DND-41 (cell line): ENCODE measurements at regions not wholly inside any gene's neighbourhood (a gene's known extent, or its start where the extent isn't known, plus 50 kb on each side); places are given as distances from the start of the nearest gene placed in this dataset.

Experiments
- ATAC-seq: fragments of 200-7000 bp; cut with Tn5 transposase; 3 replicates; pipeline ENCODE4 v1.9.1; 2021; ENCODE audit warnings: low read depth; ENCODE audit not compliant: insufficient read depth
- DNase-seq: peaks from one replicate; pipeline ENCODE4 v3.0.0-alpha.2; 2020
- H2AFZ ChIP-seq: 2 replicates; pipeline ENCODE4 v1.6.0; 2012; ENCODE audit warnings: low read depth, low read length
- H3K27ac ChIP-seq: 2 replicates; pipeline ENCODE4 v1.5.1; 2012; ENCODE audit warnings: low read length, inconsistent platforms
- H3K27me3 ChIP-seq: fragments of 200-600 bp; sonication (generic); 2 replicates; pipeline ENCODE4 v1.6.0; 2012; ENCODE audit warnings: low read length, mild to moderate bottlenecking, inconsistent platforms; ENCODE audit not compliant: insufficient read depth, poor library complexity
- H3K36me3 ChIP-seq: 2 replicates; pipeline ENCODE4 v1.5.1; 2012; ENCODE audit warnings: low read length, inconsistent platforms; ENCODE audit not compliant: insufficient read depth
- H3K4me1 ChIP-seq: 2 replicates; pipeline ENCODE4 v1.5.1; 2012; ENCODE audit warnings: mild to moderate bottlenecking, low read length; ENCODE audit not compliant: insufficient read depth
- H3K4me2 ChIP-seq: 2 replicates; pipeline ENCODE4 v1.6.0; 2012; ENCODE audit warnings: mild to moderate bottlenecking, moderate library complexity, low read length, inconsistent platforms; ENCODE audit not compliant: insufficient read depth
- H3K4me3 ChIP-seq, 2 experiments: fragments of 200-600 bp in 1 of 2; shearing (Covaris generic) in 1 of 2; 2 replicates each; pipeline ENCODE4 v1.5.1; 2012 to 2016; ENCODE audit warnings: inconsistent platforms in 2 of 2, low read length in 2 of 2, mild to moderate bottlenecking in 2 of 2, low read depth in 1 of 2, moderate library complexity in 1 of 2
- H3K79me2 ChIP-seq: 2 replicates; pipeline ENCODE4 v1.6.0; 2012; ENCODE audit warnings: low read length, inconsistent platforms; ENCODE audit not compliant: insufficient read depth
- H3K9ac ChIP-seq: 2 replicates; pipeline ENCODE4 v1.6.0; 2012; ENCODE audit warnings: low read depth, mild to moderate bottlenecking, inconsistent platforms, low read length, moderate library complexity
- H3K9me3 ChIP-seq: 2 replicates; pipeline ENCODE4 v1.5.1; 2012; ENCODE audit warnings: low read length, moderate library complexity, mild to moderate bottlenecking, inconsistent platforms; ENCODE audit not compliant: insufficient read depth, severe bottlenecking
- H4K20me1 ChIP-seq: 2 replicates; pipeline ENCODE4 v1.6.0; 2012; ENCODE audit warnings: low read length; ENCODE audit not compliant: insufficient read depth
- CTCF ChIP-seq: IDR thresholded peaks from 2 replicates; pipeline ENCODE4 v1.5.1; 2012; ENCODE audit warnings: borderline replicate concordance, low read length, moderate library complexity, mild to moderate bottlenecking; ENCODE audit not compliant: poor library complexity, severe bottlenecking; ENCODE audit errors: extremely low read depth
- EZH2 ChIP-seq: IDR thresholded peaks from 3 replicates; pipeline ENCODE4 v1.6.1; 2012; ENCODE audit warnings: borderline replicate concordance, low read depth, mild to moderate bottlenecking, moderate library complexity, low read length, inconsistent platforms; ENCODE audit not compliant: severe bottlenecking

GRCh38 chr12:19991146-19991545 lies 377.2 kb upstream of the PDE3A start:
- no peaks in the 10 kb centered on the region for H3K27me3 ChIP-seq
- no peak overlapping the region for H3K27ac ChIP-seq
- H3K9ac ChIP-seq = no peak overlapping the region
- no peaks in the 10 kb centered on the region for H3K36me3 ChIP-seq
- H3K9me3 ChIP-seq = no peaks in the 10 kb centered on the region
- H4K20me1 ChIP-seq = no peaks in the 10 kb centered on the region
- H3K4me2 ChIP-seq = no peak overlapping the region
- ATAC-seq (no peak), DNase-seq (no peak)
- no peak overlapping the region for H2AFZ ChIP-seq
- no peaks in the 10 kb centered on the region for H3K79me2 ChIP-seq
- no peaks in the 10 kb centered on the region for H3K4me1 ChIP-seq
- no peak overlapping the region for H3K4me3 ChIP-seq
- TF ChIP-seq EZH2 (no peak), CTCF (no peak)

- Histone ChIP-seq H3K4me2 (no peak overlapping the region), H3K79me2 (no peaks in the 10 kb centered on the region), H3K9me3 (no peaks in the 10 kb centered on the region), H3K27me3 (no peaks in the 10 kb centered on the region), H4K20me1 (no peaks in the 10 kb centered on the region), H2AFZ (no peak overlapping the region), H3K9ac (no peak overlapping the region), H3K27ac (no peak overlapping the region), H3K36me3 (no peaks in the 10 kb centered on the region), H3K4me3 (no peak overlapping the region), H3K4me1 (no peaks in the 10 kb centered on the region)
- no peak for DNase-seq
- ATAC-seq = no peak
- TF ChIP-seq EZH2 (no peak), CTCF (no peak)
These were observed 376.0 kb upstream of the PDE3A start for GRCh38 chr12:19992311-19992710.

GRCh38 chr12:19994968-19995367 lies 373.4 kb upstream of the PDE3A start:
- Histone ChIP-seq H3K36me3 (no peaks in the 10 kb centered on the region), H2AFZ (no peak overlapping the region), H3K9ac (no peak overlapping the region), H3K79me2 (no peaks in the 10 kb centered on the region), H3K4me3 (no peak overlapping the region), H3K4me2 (no peak overlapping the region), H3K4me1 (no peaks in the 10 kb centered on the region), H4K20me1 (no peaks in the 10 kb centered on the region), H3K27me3 (no peaks in the 10 kb centered on the region), H3K9me3 (no peaks in the 10 kb centered on the region), H3K27ac (no peak overlapping the region)
- ATAC-seq = no peak
- DNase-seq = no peak
- TF ChIP-seq EZH2 (no peak), CTCF (peak; percentile 9)
